Transverse colon (tissue), 4 donors: ENCODE measurements at regions not wholly inside any gene's neighbourhood (a gene's known extent, or its start where the extent isn't known, plus 50 kb on each side); places are given as distances from the start of the nearest gene placed in this dataset.

Experiments
- DNase-seq: peaks from one replicate; pipeline ENCODE4 v3.0.0-alpha.2; 2019
- H3K27ac ChIP-seq, 4 donors: fragments of 200-600 bp; sonication (generic); 2 replicates each; pipeline ENCODE4 v1.5.1; 2016 to 2018; ENCODE audit warnings: inconsistent platforms in 4 of 4
- H3K27me3 ChIP-seq: fragments of 200-600 bp; sonication (generic); 2 replicates; pipeline ENCODE4 v1.5.1; 2017; ENCODE audit warnings: inconsistent platforms
- H3K36me3 ChIP-seq, 4 donors: fragments of 200-600 bp; sonication (generic); 2 replicates each; pipeline ENCODE4 v1.5.1; 2017 to 2019; ENCODE audit warnings: inconsistent platforms in 4 of 4
- H3K4me1 ChIP-seq, 4 donors: fragments of 200-600 bp; sonication (generic); 2 replicates each; pipeline ENCODE4 v1.5.1; 2017 to 2020; ENCODE audit warnings: inconsistent platforms in 4 of 4
- H3K4me3 ChIP-seq, 4 donors: fragments of 200-600 bp; sonication (generic); 1 replicate in 1 of 4; 2 replicates in 3 of 4; pipeline versions ENCODE4 v1.5.1 to v1.6.1; 2017 to 2019; ENCODE audit warnings: inconsistent platforms in 4 of 4
- H3K9me3 ChIP-seq, 2 donors: fragments of 200-600 bp; sonication (generic); 2 replicates each; pipeline ENCODE4 v1.5.1; 2017 to 2019; ENCODE audit warnings: inconsistent platforms in 2 of 2
- EP300 ChIP-seq: sonication (generic); formaldehyde crosslinking; IDR thresholded peaks from one replicate; pipeline ENCODE4 v1.6.1; 2017; ENCODE audit warnings: antibody characterized with exemption, low read depth
- POLR2A ChIP-seq: fragments of 450-650 bp; IDR thresholded peaks from one replicate; pipeline ENCODE4 v1.6.1; 2016; ENCODE audit warnings: antibody characterized with exemption, mild to moderate bottlenecking, moderate library complexity
- POLR2AphosphoS5 ChIP-seq, 3 donors: sonication (generic); formaldehyde crosslinking; IDR thresholded peaks; one replicate each; pipeline ENCODE4 v1.6.1; 2016; ENCODE audit warnings: antibody characterized with exemption in 3 of 3
- WGBS, 2 donors: methylation state at CpG; one replicate each; pipeline ENCODE4 v1.1.5; 2018; ENCODE audit warnings: low coverage in 1 of 2; 5-methylcytosine and 5-hydroxymethylcytosine counted together
- in situ Hi-C, 4 donors: fragments of 200-750 bp; cut with MboI; loops; one replicate each; pipeline versions ENCODE4 v1.15.0 to v1.15.1; 2017; ENCODE audit warnings: low sequenced_read_pairs in 3 of 4, low pct_ligation_motif_present in 1 of 4, low pct_unique_long_range_greater_than_20kb in 1 of 4
- intact Hi-C: fragments of 100-400 bp; cut with DNase I; formaldehyde crosslinking; loops from one replicate; pipeline ENCODE4 v1.15.1; 2023; ENCODE audit warnings: low total_unique reads
- TF ChIP-seq, protein P1 (sequence below), 5 experiments: fragments of 200-600 bp in 3 of 5; fragments of 450-650 bp in 2 of 5; sonication (generic) in 3 of 5; IDR thresholded peaks; 1 replicate in 2 of 5; 2 replicates in 3 of 5; pipeline ENCODE4 v1.5.1; 2016 to 2017; ENCODE audit warnings: antibody characterized with exemption in 5 of 5, inconsistent platforms in 3 of 5, mild to moderate bottlenecking in 2 of 5, moderate library complexity in 1 of 5

DNA sequence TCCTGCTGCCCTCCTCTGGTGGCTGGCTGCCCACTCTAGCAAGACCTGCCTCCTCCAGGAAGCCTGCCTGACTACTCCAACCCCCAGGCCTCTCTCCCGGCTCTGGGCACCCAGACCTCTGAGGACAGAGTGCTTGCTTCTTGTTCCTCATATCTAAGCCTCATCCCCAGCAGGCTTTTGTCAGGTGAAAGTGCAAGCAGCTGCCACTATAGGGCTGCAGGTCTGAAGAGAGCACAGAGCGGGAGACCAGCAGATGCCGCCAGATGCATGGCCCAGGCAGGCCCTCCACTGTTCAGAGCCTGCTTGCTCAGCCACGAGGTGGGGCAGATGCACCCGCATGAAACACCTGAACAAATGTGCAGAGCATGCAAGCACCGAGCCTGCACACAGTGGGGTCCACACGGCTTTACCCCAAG, 73.0 kb downstream of the SERPINA3 start:
- no peaks in the 10 kb centered on the region for H3K9me3 ChIP-seq
- no peak overlapping the region for H3K4me3 ChIP-seq
- peaks cover 9% of the 10 kb centered on the region for H3K27me3 ChIP-seq
- peaks cover 0 to 8% (median 3%) of the 10 kb centered on the region in 4 donors for H3K4me1 ChIP-seq
- TF ChIP-seq POLR2AphosphoS5 (IDR thresholded peaks at IDR 0.05): no peak
- no peak for TF ChIP-seq EP300
- TF ChIP-seq POLR2A: no peak
- TF ChIP-seq, protein P1, sequence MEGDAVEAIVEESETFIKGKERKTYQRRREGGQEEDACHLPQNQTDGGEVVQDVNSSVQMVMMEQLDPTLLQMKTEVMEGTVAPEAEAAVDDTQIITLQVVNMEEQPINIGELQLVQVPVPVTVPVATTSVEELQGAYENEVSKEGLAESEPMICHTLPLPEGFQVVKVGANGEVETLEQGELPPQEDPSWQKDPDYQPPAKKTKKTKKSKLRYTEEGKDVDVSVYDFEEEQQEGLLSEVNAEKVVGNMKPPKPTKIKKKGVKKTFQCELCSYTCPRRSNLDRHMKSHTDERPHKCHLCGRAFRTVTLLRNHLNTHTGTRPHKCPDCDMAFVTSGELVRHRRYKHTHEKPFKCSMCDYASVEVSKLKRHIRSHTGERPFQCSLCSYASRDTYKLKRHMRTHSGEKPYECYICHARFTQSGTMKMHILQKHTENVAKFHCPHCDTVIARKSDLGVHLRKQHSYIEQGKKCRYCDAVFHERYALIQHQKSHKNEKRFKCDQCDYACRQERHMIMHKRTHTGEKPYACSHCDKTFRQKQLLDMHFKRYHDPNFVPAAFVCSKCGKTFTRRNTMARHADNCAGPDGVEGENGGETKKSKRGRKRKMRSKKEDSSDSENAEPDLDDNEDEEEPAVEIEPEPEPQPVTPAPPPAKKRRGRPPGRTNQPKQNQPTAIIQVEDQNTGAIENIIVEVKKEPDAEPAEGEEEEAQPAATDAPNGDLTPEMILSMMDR (IDR thresholded peaks at IDR 0.05): no peak
- H3K36me3 ChIP-seq: no peaks in the 10 kb centered on the region
- intact Hi-C loops: no loop called here
- no peak for DNase-seq
- 77% methylated on average over 7 of the region's 7 CpGs; no CpG with 5 or more reads in 1 of the 2 donors for WGBS, 2 donors
- H3K27ac ChIP-seq: no peak overlapping the region
- in situ Hi-C loops: loop anchor here (10.0 to 25.0 kb wide), 3 partner anchors 402 to 752 kb away; no protein-coding TSS in a partner anchor

DNA sequence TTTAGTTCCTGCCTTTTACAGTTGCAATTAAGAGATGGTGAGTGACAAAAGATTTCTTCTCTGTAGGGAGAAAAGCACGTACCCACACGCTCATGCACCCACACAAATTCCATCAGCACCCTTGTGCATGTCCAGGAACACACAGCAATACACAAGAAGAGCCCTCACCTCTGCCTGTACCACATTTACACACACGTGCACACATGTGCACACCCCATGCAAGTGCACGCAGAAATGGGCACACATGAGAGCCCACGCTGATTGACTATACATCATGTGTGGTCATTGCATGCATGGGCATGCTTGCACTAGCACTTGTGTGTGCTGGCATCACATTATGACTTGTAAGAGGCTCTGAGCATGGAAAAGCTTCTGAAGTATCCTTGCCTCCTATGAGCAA, 70.5 kb downstream of the SERPINA3 start:
- no peak overlapping the region for H3K27ac ChIP-seq
- intact Hi-C loops: no loop called here

DNA sequence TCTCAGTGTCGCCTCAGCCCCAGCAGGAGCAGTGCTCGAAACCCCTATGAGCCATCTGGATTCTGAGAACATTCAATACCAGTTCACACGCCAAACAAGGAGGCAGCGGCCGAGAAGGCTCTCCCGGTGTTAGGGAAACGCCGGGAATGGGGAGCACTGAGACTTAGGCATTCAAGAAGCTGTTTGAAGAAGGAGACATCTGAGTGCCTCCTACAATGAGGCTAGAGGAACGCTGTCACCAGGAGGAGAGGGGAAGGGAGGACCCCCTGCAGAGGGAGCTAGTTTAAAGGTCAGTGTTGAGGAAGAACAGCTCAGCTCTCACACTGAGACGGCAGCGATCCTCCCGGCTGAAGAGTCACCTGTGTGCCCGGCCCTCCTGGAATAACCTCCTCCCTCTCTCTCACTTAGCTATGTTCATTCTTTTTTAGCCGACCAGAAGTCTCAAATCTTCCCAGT, 69.9 kb downstream of the SERPINA3 start:
- TF ChIP-seq, protein P1 (IDR thresholded peaks at IDR 0.05): no peak
- TF ChIP-seq POLR2A (no peak), EP300 (no peak), POLR2AphosphoS5 (IDR thresholded peaks at IDR 0.05) (no peak)
- intact Hi-C loops: no loop called here
- H3K27me3 ChIP-seq: no peaks in the 10 kb centered on the region
- no peak for DNase-seq
- H3K4me3 ChIP-seq: no peak overlapping the region
- in situ Hi-C loops: loop anchor here (10.0 to 25.0 kb wide), 3 partner anchors 405 to 755 kb away; no protein-coding TSS in a partner anchor
- no peaks in the 10 kb centered on the region for H3K4me1 ChIP-seq
- WGBS, 2 donors: 64 to 87% methylated on average over 5 to 14 of the region's 14 CpGs
- no peaks in the 10 kb centered on the region for H3K9me3 ChIP-seq
- no peak overlapping the region for H3K27ac ChIP-seq
- H3K36me3 ChIP-seq: no peaks in the 10 kb centered on the region

More for the DNA sequence above, 70.5 kb downstream of the SERPINA3 start:
- no peak overlapping the region for H3K4me3 ChIP-seq
- WGBS, 2 donors: 92 to 100% methylated on average over 1 to 5 of the region's 5 CpGs
- in situ Hi-C loops: loop anchor here (10.0 to 25.0 kb wide), 3 partner anchors 405 to 755 kb away; no protein-coding TSS in a partner anchor
- TF ChIP-seq, protein P1 (IDR thresholded peaks at IDR 0.05): no peak
- TF ChIP-seq EP300 (no peak), POLR2AphosphoS5 (IDR thresholded peaks at IDR 0.05) (no peak), POLR2A (no peak)
- no peaks in the 10 kb centered on the region for H3K36me3 ChIP-seq
- no peaks in the 10 kb centered on the region for H3K27me3 ChIP-seq
- DNase-seq: no peak
- no peaks in the 10 kb centered on the region for H3K9me3 ChIP-seq
- H3K4me1 ChIP-seq: no peaks in the 10 kb centered on the region

DNA sequence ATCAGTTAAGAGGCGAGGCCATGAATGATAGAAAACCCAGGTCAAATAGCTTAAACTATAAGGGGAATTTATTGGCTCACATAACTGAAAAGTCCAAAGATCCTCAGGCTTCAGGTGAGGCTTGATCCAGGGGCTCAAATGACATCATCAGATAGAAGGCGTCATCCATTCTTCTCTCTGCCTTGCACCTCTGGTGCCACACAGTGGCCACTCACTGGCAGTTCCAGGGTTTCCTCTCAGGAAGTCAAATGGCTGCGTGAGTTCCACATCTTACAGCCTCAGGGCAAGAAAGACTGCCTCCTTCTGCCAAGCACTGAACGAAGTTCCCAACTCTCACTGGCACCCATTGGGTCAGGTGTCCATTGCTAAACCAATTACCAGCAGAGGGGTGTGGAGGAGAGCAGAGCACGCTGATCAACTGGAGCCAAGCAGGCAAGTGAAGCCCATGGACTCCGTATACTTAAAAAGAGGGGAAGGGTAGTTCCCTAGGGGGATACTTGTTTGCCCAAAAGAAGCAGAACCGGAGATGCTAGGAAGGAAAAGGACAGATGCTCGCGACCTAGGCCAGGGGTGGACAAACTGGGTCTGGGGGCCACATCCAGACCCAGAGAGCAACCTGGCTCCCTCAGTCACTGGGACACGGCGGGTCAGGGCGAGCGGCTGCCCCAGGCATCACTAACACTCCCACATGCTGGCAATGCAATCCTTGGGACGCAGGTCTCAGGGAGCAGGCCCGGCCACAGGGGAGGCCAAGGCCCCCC, 69.3 kb downstream of the SERPINA3 start:
- H3K4me1 ChIP-seq: no peaks in the 10 kb centered on the region
- TF ChIP-seq, protein P1 (IDR thresholded peaks at IDR 0.05): peak in 4 of 5 experiments; percentile 21 to 38 (median 32)
- no peak for TF ChIP-seq POLR2A
- in situ Hi-C loops (loop anchor here (10.0 to 25.0 kb wide), 3 partner anchors 406 to 756 kb away; no protein-coding TSS in a partner anchor), intact Hi-C loops (no loop called here)
- H3K36me3 ChIP-seq: no peaks in the 10 kb centered on the region
- H3K27me3 ChIP-seq: no peaks in the 10 kb centered on the region
- no peak overlapping the region for H3K4me3 ChIP-seq
- H3K9me3 ChIP-seq: no peaks in the 10 kb centered on the region
- H3K27ac ChIP-seq: no peak overlapping the region
- DNase-seq: peak; percentile 15
- 73 to 78% methylated on average over 6 to 15 of the region's 15 CpGs for WGBS, 2 donors
